Epithelial cell of esophagus (primary cell): ENCODE measurements at regions not wholly inside any gene's neighbourhood (a gene's known extent, or its start where the extent isn't known, plus 50 kb on each side); places are given as distances from the start of the nearest gene placed in this dataset.

Source experiments
- DNase-seq: peaks from one replicate; pipeline ENCODE4 v3.0.0; 2010; ENCODE audit warnings: low read depth
- H3K4me3 ChIP-seq: 2 replicates; pipeline ENCODE4 v1.5.1; 2011; ENCODE audit warnings: mild to moderate bottlenecking, low read length, control low read depth
- TF ChIP-seq, protein P1 (sequence below): IDR thresholded peaks from 2 replicates; pipeline ENCODE4 v1.5.1; 2011; ENCODE audit warnings: low read depth, mild to moderate bottlenecking, low read length, control low read depth, inconsistent platforms; ENCODE audit not compliant: insufficient read depth; ENCODE audit errors: missing control alignments

DNA sequence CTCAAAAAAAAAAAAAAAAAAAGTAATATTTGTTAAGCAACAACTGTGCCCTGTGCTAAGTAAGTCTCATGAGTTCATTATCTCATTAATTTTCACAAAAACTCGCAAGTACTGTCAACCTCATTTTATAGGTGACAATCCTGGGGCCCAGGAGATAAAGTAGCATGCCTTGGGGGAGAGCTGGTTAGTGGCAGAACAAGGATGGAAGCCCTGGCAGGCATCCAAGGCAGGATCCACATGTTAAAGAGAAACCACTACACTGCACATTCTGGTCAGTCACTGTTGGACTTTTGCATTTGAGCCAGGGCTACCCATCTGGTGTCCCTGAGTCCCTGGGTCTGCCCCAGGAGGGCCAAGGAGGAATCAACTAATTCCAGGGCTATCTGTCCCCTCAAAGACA, 54.6 kb downstream of the ZFP36L2 start:
- H3K4me3 ChIP-seq = no peak overlapping the region
- DNase-seq = no peak
- TF ChIP-seq, protein P1, sequence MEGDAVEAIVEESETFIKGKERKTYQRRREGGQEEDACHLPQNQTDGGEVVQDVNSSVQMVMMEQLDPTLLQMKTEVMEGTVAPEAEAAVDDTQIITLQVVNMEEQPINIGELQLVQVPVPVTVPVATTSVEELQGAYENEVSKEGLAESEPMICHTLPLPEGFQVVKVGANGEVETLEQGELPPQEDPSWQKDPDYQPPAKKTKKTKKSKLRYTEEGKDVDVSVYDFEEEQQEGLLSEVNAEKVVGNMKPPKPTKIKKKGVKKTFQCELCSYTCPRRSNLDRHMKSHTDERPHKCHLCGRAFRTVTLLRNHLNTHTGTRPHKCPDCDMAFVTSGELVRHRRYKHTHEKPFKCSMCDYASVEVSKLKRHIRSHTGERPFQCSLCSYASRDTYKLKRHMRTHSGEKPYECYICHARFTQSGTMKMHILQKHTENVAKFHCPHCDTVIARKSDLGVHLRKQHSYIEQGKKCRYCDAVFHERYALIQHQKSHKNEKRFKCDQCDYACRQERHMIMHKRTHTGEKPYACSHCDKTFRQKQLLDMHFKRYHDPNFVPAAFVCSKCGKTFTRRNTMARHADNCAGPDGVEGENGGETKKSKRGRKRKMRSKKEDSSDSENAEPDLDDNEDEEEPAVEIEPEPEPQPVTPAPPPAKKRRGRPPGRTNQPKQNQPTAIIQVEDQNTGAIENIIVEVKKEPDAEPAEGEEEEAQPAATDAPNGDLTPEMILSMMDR = no peak

DNA sequence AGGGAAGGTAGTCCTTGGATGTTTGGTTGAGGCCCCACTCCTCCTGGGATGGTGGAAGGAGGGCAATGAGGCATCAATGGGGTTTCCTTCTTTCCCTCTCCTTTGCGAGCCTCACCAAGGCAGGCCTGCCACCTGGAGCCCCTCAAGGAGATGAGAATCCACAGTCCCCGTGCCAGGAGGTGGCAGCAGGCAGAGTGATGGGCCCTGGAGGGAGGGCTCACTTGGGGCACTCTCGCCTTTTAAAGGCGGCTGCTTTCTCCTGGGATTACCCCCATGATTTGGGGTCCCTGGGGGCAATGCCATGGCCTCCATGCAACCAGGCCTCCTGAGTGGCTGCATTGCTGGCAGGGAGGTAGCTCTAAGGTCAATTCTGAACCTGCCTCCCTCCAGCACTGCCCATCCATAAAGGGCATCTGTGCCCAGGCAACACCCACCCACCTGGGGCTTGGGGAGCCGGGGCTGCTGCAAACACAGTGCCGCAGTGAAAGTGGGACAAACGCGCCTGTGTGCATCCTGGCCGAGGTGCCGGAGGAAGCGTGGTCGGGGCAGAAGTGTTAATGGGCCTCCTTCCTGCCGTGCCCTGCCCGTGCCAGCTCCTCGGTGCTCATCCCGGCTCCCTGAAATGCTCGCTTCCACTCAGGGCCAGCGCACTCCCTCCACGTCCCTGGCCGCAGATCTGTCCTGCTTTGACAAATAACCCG, 55.9 kb downstream of the ZFP36L2 start:
- DNase-seq = no peak
- TF ChIP-seq, protein P1 = no peak
- no peak overlapping the region for H3K4me3 ChIP-seq

DNA sequence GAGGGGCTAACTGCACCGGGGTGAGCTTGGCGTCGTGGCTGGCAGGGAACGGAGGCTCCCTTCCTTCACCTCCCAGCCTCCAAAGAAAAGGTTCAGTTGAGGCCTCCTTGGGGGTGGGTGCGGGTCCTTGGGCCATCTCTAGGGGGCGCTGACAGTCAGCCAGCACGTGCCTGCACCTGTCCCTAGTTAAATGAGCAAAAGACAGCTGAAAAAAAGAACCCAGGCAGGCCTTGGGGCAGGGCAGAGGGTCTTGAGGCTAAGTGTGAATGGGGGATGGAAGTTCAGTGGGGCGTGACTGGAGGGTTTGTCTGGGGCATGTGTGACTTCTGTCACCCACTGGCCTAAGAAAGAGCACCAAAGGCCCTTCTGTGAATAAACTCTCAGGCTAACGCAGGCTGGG, 56.4 kb downstream of the ZFP36L2 start:
- no peak overlapping the region for H3K4me3 ChIP-seq
- DNase-seq = no peak
- TF ChIP-seq, protein P1 = peak; percentile 49

DNA sequence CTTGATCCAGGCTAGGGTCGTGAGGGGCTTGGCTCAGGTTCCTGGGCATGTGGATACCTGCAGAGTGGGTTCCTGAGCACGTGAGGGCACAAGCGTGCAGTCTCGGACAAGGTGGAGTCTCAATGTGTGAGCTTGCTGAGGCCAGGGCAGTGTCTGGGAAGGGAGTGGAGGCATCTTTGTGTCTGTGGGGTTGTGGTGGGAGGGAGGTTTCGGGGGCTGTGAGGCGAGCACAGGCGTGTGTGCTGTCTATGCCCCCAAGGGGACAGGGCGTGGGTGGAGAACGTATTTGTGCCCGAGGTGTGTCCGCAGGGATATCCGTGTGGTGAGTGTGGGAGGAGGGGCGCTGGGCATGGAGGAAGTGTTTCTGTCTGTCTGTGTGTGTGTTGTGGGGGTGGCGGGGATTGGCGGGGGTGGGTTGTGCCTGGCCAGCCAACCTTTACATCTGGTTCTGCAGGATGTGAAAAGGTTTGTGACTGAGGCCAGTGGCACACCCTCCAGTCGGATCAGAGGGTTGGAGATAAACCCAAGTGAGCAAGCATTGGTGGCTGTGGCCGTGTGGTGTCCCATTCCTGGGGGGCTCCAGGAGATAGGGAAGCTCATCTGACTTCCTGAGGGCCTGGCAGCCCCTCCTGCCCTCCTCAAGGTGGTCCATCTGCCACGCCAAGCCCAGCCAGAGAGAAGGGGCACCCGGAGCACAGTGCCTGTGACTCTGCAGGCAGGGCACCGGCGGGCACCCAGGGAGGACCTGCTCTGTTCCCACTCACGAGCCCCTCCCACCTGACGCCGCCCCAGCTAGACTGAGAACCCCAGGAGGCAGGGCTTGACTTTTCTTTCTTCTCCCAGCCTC, 57.1 kb downstream of the ZFP36L2 start:
- DNase-seq = peak; percentile 56
- TF ChIP-seq, protein P1 = no peak

DNA sequence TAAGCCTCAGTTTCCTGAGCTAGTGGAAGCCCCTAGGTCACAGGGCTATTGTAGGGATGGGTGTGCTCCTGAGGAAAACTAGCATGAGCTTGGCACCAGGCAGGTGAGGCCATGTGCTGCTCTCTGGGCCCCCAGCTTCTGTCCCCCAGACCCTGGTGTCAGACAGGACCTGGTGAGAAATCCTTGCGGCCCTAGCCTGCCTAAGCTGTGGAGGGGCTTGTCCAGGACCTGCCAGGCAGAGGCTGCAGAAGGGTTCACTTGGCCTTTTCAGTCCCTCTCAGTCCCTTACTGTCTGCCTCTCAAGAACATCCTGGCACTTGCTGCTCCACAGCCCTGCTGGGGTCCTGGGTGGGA, 58.4 kb downstream of the ZFP36L2 start:
- TF ChIP-seq, protein P1 = no peak
- DNase-seq = no peak
- H3K4me3 ChIP-seq = no peak overlapping the region

More for the DNA sequence above, 57.1 kb downstream of the ZFP36L2 start:
- H3K4me3 ChIP-seq = no peak overlapping the region

DNA sequence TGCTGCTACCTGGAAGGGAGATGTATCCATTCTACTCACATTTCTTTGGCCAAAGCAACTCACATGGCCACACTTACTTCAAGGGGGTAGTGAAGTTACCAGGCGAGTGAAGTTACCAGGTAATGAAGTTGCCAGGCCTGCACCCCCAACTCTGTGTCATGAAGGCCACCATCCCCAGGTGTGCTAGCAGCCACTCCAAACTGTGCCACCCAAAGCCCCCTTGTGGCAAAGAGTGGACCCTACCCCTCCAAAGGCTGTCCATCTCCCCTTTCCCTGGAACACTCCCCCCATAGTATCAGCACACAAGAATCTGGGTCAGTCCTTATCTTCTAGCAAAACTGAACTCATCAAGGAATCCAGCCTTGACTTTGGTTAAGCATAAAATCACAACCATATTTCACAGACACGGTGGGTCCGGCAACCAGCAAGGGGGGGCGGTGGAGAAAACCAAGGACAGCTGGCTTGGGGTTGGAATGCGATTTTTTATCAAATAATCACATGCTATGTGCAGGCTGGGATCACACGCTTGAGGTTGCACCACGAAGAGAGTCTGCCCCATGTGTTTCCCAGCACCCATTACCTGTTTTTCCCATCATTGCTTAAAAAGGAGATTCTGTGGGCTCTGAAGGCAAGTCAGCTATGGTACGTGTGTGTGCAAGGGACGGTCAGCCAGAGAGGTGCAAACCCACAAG, 60.9 kb downstream of the ZFP36L2 start:
- no peak for DNase-seq
- H3K4me3 ChIP-seq = no peak overlapping the region
- TF ChIP-seq, protein P1 = no peak
